ENCODE measurements at regions not wholly inside any gene's neighbourhood (a gene's known extent, or its start where the extent isn't known, plus 50 kb on each side); places are given as distances from the start of the nearest gene placed in this dataset.
"Not testable (repeated sequence)": the region's sequence is repeated elsewhere in the genome, so short reads cannot be mapped to it uniquely, and the experiment has no call there.

DNA sequence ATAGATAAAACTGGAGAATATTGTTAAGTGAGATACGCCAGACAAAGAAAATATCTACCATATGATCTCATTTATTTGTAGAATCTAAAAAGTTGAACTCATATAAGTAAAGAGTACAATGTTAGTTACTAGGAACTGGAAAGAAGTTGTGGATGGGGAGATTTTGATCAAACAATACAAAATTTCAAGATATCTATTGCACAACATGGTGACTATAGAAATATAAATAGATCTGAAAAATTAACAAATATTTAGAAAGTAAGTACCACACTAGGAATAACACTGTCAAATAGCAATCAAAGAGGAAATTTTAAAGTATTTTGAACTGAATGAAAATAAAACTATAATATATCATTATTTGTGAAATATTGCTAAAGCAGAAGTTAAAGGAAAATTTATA lies 437.2 kb downstream of the AASDHPPT start:
- DNase-seq: no peak

DNA sequence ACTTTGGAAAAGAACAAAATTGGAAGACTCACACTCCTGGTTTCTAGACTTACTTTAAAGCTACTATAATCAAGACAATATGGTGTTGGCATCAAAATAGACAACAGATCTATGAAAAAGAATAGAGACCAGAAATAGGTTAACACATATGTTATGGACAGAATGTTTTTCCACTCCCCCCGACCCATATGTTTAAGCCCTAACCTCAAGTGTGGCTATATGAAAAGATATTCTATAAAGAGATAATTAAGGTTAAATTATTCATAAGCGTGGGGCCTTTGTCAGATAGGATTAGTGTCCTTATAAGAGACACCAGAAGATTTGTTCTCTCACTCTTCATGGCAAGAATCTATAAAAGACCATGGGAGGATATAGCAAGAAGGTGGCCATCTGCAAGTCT lies 440.0 kb downstream of the AASDHPPT start:
- DNase-seq: no peak

DNA sequence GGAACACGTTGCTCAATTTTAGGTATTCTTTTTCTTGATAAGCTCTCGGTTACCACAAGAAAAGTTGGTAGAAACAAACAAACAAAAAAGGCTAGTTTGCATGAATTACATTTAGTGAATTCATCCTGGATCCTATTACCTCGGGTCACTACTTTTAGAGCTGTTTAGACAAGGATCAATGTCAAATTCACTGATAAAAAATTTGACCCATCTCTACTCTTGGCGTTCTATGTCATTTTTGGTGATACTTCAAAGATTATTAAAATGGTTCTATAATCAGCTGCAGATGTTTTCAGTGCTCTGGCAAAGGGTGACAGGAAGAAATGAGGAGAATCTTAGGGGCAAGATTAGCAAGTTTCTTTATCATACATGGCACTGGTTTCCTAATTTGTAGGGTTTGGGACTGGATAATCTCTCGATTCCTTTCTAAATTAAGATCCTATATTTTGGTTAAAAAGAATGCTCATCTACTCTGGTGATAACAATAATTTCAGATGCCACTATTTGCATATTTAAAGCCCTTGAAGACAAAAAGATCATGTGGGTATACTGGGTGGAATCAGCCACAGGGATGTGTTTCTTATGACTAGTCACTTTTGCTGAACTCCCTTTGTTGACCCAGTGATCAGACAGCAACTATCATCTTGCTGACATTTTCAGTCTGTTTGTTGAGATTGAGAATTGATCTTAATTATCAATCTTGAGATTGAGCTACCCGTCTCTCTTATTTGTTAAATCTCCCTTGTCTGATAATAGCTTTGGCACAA lies 442.9 kb downstream of the AASDHPPT start:
- DNase-seq: no peak

DNA sequence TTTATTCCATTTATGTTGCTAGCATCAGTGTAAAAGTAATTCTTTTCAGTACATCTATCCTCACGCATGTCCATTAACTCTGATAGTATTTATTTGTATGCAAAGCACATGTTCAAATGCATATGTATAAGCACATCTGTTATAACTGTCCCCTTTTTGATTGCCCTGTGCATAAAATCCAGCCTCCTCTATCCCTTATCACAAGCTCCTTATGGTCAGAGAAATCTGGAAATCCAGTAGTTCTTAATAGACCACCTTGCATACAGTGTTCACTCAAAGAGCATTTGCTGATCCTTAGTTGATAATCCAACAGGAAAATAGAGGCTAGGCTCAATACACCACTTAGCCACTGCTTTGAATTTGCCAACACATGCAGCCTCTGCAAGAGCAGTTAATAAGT lies 443.5 kb downstream of the AASDHPPT start:
- DNase-seq: no peak

DNA sequence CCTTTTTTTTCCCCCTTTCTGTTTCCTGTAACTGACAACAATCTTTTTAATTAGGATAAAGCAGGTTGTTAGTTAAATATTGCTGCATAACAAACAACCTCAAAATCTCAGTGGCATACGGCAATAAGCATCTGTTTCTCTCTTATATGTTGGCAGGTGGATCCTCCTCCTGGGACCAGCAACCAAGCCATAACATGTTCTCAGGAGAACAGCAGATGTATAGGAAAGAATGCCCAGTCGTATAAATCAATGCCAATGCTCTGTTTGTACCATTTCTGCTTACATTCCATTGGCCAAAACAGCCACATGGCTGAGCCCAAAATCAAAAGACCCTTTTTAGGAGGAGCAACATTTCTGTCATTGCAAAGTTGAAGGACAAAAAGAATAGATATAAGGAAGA lies 445.7 kb downstream of the AASDHPPT start:
- DNase-seq: no peak

DNA sequence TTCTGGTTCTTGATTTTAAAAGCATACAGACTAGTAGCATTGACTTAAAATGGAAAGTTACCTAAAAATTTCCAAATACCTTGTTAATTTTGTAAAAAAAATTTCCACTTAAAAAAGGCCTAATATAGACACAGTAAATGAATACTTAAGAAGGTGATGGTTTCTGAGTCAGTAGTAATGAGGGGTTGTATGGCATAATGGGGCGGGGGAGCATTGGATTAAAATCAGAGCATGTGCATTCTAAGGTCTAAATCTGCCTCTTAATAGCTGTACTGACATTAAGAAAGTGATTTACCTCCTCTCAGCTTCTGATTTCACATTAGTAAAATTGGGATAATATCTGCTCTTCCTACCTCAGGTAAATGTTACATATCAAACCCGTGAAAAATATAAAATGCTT lies 446.5 kb downstream of the AASDHPPT start:
- DNase-seq: no peak

DNA sequence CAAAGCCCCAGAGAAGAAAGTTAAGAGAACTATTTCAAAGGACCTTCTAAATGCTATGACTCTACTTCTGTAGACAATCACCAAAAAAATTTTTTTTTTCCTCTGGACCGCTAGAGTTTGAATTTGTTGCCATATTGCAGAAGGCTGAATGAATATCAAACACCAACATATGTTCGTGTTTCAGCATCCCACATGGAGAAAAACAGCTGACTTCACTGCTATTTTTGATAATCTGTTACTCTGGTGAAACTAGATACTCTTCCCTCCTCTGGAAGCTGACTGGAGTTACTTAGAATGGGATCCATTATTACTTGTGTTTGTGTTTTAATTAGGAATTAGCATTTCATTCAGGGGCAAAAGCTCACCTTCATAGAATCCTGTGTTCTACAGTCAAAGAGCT lies 447.0 kb downstream of the AASDHPPT start:
- DNase-seq: no peak

DNA sequence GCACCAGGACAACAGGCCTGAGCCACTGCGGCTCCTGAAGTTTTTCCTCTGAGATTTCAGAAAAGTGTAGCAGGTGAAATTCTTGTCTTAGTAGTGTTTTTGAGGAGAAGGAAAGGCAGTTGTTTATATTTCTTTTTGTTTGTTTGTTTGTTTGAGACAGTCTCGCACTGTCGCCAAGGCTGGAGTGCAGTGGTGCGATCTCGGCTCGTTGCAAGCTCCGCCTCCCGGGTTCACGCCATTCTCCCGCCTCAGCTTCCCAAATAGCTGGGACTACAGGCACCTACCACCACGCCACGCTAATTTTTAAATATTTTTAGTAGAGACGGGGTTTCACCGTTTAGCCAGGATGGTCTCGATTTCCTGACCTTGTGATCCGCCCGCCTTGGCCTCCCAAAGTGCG lies 454.2 kb downstream of the AASDHPPT start:
- not testable (repeated sequence) for DNase-seq

DNA sequence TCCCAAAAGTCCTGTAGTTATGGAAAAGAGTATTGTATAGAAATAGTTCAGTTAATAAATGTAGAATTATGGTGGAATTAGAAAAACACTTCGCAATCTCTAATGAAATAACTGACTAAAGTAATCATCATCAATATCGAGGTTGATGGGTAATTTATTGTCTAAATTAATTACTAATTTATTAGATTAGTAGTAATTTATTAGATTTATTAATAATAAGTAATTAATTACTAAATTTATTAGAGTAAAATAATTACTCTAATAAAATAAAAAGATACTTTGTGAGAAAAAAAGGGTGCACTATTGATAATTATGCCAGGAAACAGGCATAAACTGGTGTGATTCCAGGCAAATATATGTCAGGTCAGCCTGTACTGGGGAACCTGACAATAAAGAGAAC lies 455.6 kb downstream of the AASDHPPT start:
- no peak for DNase-seq

DNA sequence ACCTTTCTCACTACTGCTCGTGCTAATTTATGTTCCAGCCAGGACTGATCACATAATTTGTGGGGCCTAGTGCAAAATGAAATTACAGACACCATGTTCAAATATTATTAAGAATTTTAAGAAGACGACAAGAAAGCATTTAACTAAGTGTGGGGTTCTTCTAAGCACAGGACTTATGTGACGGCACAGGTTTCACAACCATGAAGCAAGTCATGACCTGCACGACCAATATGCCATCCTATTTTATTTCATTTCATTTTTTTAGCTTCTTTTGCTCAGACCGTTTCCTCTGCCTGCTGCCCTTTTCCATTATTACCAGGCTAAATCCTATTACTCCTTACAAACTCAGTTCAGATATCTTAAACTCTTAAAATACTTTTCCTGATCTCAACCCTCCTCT lies 462.5 kb downstream of the AASDHPPT start:
- DNase-seq: no peak

DNA sequence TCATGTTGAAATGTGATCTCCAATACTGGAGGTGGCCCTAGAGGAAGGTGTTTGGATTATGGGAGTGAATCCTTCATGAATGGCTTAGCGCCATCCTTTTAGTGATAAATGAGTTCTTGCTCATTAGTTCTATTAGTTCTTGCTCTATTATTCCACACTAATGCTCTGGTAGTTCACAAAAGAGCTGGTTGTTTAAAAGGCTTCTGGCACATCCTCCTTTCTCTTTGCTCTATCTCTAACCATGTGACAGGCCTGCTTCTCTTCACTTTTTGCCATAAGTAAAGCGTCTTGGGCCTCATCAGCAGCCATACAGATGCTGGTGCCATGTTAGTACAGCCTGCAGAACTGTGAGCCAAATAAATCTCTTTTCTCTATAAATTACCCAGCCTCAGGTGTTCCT lies 469.9 kb downstream of the GUCY1A2 start:
- DNase-seq: no peak

DNA sequence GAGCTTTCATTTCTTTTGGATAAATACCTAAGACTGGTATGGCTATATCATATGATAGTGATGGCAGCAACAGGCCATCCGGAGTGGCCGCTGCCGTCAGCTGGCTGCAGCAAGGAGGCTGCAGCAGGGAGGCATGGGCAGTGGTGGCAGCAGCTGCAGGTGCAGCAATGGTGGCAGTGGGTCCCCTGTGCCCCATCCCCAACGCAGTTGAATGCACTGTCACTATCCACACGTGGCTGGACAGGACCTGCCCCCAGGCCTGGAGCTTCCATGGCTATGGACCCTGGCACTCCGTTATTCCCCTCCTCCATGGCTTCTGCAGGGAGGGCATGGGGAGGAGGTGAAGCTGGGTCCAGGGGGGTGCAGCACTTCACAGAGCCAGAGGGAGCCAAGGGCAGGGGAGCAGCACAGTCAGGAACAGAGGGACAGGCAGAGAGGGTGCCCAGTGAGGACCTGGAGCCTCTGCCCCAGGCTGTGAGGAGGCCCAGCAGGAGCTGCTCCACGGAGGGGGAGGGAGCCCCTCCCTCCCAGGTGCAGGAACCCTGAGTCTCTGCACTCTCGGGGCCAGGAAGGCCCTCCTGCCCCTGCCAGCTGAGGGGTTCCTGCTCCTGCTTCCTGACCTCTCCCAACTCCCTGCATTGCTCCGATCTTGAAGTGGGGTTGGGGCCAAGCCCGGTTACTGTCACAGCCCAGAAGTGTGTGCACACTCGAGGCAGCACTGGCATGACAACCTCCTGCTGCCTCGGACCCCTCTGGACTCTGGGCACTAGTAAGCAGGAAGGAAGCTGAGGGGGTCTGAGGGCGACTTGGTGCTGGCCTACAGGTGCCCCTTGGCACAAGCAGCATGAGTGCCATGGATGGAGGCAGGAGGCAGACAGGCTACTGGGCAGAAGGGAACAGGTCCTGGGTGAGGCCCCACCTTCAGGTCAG lies 466.3 kb downstream of the GUCY1A2 start:
- no peak for DNase-seq

DNA sequence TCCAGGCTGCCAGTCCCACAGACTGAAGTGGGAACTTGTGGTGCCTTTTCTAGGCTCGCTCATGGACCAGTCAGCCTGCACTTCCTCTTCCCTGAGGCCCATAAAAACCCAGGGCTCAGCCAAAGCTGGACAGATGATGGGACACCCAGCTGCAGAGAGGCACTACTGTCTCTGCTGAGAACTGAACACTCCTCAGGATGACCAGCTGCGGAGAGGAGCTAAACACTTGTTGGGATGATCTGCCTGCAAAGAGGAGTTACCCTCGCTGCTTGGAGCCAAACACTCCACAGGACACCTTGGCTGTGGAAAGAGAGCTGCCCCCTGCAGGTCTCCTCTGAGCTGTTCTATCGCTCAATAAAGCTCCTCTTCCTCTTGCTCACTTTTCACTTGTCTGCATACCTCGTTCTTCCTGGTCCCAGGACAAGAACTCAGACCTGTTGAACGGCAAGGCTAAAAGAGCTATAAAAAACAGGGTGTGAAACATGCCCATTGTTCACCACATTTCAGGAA lies 465.5 kb downstream of the GUCY1A2 start:
- DNase-seq: no peak

DNA sequence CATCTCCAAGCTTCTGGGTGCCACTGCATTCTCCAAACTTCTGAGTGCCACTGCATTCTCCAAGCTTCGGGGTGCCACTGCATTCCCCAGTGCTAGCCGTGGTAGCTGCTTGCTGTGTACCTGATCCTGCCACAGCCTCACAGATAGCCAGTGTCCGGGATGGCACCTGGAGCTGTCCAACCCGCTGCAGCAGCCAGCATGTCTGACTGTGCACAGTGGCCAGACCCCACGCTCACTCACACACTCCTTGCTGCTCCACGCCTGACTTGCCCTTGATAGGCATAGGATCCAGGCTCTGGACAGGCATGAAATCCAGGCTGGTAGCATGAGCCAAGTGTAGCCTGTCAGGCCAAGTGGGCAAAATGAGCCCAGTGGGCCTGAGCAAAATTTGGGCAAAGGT lies 465.0 kb downstream of the GUCY1A2 start:
- DNase-seq: no peak

DNA sequence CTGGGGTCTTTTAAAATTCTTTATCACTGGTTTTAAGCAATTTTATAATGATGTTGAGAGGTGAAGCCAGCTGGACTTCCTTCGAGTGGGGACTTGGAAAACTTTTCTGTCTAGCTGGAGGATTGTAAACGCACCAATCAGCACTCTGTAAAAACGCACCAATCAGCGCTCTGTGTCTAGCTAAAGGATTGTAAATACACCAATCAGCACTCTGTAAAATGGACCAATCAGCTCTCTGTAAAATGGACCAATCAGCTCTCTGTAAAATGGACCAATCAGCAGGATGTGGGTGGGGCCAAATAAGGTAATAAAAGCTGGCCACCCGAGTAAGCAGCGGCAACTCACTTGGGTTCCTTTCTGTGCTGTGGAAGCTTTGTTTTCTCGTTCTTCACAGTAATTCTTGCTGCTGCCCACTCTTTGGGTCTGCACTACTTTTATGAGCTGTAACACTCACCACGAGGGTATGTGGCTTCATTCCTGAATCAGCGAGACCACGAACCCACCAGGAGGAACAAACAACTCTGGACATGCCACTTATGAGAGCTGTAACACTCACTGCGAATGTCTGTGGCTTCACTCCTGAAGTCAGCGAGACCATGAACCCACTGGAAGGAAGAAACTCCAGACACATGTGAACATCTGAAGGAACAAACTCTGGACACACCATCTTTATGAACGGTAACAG lies 462.6 kb downstream of the GUCY1A2 start:
- DNase-seq: not testable (repeated sequence)

DNA sequence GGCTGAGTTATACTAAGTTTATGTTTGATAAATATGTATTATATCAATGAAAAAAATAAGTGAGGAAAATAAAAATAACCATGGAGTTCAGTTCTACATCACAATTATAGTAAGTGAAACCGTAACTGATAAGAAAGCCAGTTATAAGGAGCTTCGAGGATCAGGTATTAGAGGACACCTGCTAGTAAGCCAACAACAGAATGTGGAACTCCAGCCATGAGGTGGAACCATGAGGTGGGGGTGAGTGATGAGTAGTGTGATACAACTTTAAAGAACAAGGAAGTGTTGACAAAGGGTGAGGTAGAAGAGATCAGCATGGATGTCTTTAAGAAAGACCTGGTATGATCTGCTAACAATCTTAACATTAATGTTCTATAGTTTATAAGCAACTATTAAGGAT lies 452.9 kb downstream of the GUCY1A2 start:
- DNase-seq: no peak

DNA sequence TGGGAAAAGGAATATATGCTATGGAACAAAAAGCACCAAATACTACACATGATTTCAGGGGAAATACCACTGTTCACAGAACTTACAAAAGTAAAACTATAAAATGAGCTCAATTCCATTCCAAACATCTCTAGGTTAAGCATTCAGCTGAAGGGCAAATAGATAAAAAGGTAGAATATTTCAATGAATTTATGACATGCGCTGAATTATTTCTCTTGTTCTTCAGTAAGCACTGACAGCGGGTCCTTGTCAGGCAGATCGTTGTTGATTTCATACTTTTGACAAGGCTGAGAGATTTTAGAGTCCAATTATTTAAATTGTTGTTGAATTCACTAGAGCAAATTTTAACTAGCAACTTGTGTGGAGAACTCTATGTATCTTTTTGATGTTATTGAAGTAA lies 449.6 kb downstream of the GUCY1A2 start:
- no peak for DNase-seq

DNA sequence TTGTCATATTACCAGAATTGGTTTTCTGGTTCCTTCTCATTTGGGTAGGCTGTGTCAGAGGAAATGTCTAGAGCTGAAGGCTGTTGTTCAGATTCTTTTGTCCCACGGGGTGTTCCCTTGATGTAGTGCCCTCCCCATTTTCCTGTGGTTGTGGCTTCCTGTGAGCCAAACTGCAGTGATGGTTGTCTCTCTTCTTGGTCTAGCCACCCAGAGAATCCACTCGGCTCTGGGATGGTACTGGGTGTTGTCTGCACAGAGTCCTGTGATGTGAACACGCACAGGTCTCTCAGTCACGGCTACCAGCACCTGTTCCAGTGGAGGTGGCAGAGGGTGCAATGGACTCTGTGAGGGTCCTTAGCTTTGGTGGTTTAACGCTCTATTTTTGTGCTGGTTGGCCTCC lies 440.9 kb downstream of the GUCY1A2 start:
- not testable (repeated sequence) for DNase-seq

DNA sequence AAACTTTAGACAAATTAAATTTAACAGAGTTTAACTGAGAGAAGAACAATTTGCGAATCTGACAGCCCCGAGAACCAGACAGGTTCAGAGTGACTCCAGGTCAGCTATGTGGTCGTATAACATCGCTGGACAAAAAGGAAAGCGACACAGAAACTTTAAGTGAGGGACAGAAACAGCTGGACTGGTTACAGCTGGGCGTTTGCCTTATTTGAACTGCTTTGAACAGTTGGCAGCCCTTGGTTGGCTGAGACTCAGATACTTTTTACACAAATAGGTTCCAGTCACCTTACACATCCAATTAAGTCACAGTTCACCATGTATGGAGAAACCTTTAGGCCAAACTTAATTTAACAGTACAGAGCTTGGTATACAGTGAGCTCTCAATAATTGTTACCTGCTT lies 436.9 kb downstream of the GUCY1A2 start:
- no peak for DNase-seq

DNA sequence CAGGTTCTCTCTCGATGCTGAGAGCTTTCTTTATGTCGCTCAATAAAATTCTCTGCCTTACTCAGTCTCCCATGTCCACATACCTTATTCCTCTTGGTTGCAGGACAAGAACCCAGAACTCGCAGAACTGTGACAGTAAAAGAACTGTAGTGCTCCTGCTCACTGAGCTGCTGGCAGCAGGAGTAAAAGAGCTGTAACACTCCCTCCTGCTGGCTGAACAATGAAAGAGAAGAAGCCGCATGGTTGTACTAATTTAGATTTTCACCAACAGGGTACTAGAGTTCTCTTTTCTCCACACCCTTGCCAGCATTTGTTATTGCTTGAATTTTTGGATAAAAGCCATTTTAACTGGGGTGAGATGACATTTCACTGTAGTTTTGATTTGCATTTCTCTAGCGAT lies 433.2 kb downstream of the GUCY1A2 start:
- DNase-seq: no peak

DNA sequence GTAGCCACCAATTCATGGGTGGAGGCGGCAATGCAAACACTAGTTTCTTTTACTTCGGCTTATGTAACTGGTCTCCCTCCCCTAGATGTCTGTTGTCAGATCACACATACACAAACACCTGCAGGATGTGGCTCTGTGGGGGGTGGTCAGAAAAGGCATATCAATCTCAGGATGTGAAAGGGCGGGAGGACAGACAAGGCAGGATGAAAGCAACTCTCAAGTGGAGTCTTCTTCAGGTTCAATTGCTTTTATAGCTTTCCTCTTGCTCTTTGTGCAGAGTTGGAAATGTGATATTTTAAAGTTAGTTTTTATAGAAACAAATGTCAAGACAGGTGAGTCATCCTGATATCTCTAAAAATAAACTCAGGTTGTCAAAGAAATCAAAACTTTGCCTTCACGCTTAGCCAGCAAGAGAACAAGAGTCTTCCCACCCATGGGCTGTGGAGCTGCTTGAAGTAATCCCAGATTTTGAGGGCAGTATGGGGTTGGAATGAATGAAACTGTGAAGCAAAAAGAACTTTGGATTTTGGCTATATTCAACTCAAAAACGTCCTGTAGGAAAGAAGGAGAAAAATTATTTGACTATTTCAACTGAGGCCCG lies 423.4 kb downstream of the GUCY1A2 start:
- DNase-seq: no peak

DNA sequence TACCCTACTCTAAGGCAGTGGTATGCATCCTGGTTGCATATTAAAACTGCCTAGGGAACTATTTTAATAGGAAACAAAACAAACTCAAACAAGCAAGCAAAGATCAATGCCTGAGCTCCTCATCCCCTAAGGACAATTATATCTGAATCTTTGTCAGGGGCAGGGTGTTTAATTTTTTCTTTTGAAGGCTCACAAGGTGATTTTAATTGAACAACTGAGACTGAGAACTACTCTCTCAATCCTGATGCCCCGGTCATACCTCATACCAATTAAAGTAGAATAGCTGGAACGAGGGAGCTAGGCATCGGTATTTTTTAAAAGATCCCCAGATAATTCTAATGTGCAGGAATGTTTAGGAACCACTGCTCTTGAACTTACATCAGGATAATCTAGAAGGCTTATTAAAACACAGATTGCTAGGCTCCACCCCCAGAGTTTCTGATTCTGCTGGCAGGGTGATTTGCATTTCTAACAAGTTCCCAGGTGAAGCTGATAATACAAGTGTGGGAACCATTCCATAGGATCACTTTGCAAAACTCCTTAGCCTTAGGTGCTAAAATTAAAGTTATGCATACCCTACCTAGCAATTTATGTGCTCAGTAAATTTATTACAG lies 416.5 kb downstream of the GUCY1A2 start:
- no peak for DNase-seq

DNA sequence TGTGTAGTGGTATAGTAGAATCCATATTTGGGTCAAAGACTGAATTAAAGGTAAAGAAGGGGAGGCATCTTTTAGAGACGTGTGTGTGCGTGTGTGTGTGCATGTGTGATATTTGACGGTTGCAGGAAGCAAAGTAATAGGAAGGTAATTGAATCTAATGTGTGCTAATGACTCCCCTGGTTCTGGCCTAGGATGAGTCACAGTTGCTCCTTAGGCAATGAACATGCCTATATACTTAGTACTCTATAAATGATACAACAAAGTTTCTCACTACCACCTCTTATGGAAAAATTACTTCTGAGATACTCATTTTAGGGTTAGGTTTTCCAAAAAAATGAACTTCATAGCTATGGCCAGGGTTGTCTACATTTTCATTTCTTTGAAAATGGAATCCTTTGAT lies 409.6 kb downstream of the GUCY1A2 start:
- DNase-seq: no peak
